Transverse colon (tissue), 4 donors: ENCODE measurements at regions not wholly inside any gene's neighbourhood (a gene's known extent, or its start where the extent isn't known, plus 50 kb on each side); places are given as distances from the start of the nearest gene placed in this dataset.

Source experiments
- CTCF ChIP-seq, 5 experiments: fragments of 200-600 bp in 3 of 5; fragments of 450-650 bp in 2 of 5; sonication (generic) in 3 of 5; IDR thresholded peaks; 1 replicate in 2 of 5; 2 replicates in 3 of 5; pipeline ENCODE4 v1.5.1; 2016 to 2017; ENCODE audit warnings: antibody characterized with exemption in 5 of 5, inconsistent platforms in 3 of 5, mild to moderate bottlenecking in 2 of 5, moderate library complexity in 1 of 5
- EP300 ChIP-seq: sonication (generic); formaldehyde crosslinking; IDR thresholded peaks from one replicate; pipeline ENCODE4 v1.6.1; 2017; ENCODE audit warnings: antibody characterized with exemption, low read depth
- POLR2A ChIP-seq: fragments of 450-650 bp; IDR thresholded peaks from one replicate; pipeline ENCODE4 v1.6.1; 2016; ENCODE audit warnings: antibody characterized with exemption, mild to moderate bottlenecking, moderate library complexity
- POLR2AphosphoS5 ChIP-seq, 3 donors: sonication (generic); formaldehyde crosslinking; IDR thresholded peaks; one replicate each; pipeline ENCODE4 v1.6.1; 2016; ENCODE audit warnings: antibody characterized with exemption in 3 of 3

GRCh38 chrX:16488959-16489358 is 161.0 kb upstream of the S100G start:
- no peak for TF ChIP-seq EP300
- TF ChIP-seq CTCF (IDR thresholded peaks at IDR 0.05), result no peak
- TF ChIP-seq POLR2A, result no peak
- no peak for TF ChIP-seq POLR2AphosphoS5 (IDR thresholded peaks at IDR 0.05)
